ENCODE measurements at regions not wholly inside any gene's neighbourhood (a gene's known extent, or its start where the extent isn't known, plus 50 kb on each side); places are given as distances from the start of the nearest gene placed in this dataset.
"Not testable (repeated sequence)": the region's sequence is repeated elsewhere in the genome, so short reads cannot be mapped to it uniquely, and the experiment has no call there.

DNA sequence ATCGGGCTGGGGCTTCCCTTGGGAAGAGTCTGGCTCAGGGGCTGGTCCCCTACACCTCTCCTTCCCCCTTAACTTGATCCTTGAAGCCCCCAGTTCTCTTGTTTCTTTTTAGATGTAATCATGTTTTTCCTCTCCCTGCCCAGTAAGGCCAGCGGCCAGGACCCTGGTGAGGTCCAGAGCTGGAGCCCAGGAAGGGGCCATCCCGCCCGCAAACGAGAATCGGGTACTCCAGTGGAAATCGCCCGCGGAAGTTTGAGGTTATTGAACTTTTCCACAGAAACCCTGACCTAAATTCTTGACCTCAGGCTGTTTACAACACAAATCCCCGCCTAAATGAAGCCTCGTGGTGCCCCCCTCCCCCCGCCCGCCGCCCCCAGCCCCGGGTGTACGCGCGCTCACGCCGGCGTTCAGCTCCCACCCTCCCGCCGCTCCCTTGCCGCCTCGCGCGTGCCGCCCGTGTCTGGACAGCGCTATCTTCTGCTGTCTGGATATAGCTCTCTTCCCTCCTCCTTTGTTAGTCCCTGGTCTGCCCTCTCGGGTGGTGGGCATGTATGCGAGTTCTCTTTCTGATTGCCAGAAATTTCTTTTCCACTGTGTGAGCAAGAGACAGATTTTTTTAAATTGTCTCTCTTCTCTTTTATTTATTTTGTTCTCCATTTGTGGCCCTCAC, 165.9 kb upstream of the CACNA1E start:
- H3K9me3 Mint-ChIP-seq, result no peaks in the 10 kb centered on the region
- TF ChIP-seq, protein P1, sequence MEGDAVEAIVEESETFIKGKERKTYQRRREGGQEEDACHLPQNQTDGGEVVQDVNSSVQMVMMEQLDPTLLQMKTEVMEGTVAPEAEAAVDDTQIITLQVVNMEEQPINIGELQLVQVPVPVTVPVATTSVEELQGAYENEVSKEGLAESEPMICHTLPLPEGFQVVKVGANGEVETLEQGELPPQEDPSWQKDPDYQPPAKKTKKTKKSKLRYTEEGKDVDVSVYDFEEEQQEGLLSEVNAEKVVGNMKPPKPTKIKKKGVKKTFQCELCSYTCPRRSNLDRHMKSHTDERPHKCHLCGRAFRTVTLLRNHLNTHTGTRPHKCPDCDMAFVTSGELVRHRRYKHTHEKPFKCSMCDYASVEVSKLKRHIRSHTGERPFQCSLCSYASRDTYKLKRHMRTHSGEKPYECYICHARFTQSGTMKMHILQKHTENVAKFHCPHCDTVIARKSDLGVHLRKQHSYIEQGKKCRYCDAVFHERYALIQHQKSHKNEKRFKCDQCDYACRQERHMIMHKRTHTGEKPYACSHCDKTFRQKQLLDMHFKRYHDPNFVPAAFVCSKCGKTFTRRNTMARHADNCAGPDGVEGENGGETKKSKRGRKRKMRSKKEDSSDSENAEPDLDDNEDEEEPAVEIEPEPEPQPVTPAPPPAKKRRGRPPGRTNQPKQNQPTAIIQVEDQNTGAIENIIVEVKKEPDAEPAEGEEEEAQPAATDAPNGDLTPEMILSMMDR (conservative IDR thresholded peaks at IDR 0.05), result no peak
- H3K36me3 Mint-ChIP-seq, result no peaks in the 10 kb centered on the region
- H3K27me3 Mint-ChIP-seq, result peaks cover 96% of the 10 kb centered on the region
- peaks cover 11% of the 10 kb centered on the region for H3K4me1 Mint-ChIP-seq (ENCODE audit: unreplicated experiment)
- no peak overlapping the region for H3K27ac Mint-ChIP-seq
- peak overlapping the region; percentile 84 for H3K4me3 Mint-ChIP-seq
- DNase-seq (ENCODE audit: extremely low spot score, unreplicated experiment), result no peak

DNA sequence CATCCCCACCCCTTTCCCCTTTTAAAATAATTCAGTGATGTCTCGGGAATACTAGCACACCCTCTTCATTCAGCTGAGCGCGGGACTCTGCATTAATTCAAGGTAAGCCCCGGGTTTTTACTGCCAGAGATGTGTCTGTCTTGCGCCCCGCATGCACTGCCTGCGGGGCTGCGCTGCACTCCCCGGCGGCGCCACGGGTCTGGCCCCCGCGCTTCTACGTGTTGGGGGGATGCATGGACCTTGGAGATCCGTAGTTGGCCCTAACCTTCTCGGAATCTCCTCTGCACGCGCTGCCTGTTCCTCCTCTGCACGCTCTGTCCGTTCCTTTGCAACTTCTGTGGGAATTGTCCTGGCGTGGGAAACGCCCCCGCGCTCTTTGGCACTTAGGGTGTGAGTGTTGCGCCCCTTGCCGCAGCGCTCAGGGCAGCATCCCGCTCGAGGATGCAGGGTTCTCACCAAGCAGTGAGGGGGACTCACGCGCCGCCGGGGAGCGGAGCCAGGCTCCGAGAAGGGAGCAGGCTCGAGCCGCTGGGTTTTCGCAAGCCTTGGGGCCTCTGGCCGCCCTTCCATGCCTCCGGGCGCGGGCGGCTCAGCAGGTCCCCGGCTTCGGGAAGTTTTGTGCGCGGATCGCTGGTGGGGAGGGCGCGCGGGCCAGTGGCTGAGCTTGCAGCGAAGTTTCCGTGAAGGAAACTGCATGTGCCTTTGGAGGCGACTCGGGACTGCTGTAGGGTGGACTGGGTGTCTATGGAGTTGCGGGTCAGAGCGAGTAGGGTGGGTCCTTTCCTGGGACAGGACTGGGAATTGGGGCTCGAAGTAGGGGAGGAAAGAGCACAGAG, 165.1 kb upstream of the CACNA1E start:
- no peaks in the 10 kb centered on the region for H3K36me3 Mint-ChIP-seq
- DNase-seq (ENCODE audit: extremely low spot score, unreplicated experiment), result no peak
- H3K4me3 Mint-ChIP-seq, result peak overlapping the region; percentile 84
- no peaks in the 10 kb centered on the region for H3K9me3 Mint-ChIP-seq
- peaks cover 11% of the 10 kb centered on the region for H3K4me1 Mint-ChIP-seq (ENCODE audit: unreplicated experiment)
- peaks cover 96% of the 10 kb centered on the region for H3K27me3 Mint-ChIP-seq
- H3K27ac Mint-ChIP-seq, result no peak overlapping the region
- TF ChIP-seq, protein P1 (conservative IDR thresholded peaks at IDR 0.05), result peak; percentile 30

DNA sequence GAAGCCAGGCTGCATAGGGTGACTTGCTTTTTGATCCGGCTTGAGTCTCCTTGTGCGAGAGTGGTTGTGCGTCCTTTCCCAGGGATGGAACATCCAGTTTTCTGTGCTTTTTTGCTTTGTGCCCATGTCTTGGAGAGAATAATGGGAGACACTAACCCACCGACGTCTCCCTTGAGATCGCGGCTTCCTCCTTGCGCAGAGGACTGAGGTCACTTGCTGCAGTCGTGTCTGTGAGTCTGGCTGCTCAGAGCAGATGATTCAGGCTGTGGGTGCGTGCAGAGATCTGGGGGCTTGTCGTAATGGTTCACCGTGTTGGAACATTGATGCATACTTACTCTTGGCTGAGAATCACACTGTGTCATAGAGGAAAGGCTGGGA, 164.5 kb upstream of the CACNA1E start:
- H3K27ac Mint-ChIP-seq, result no peak overlapping the region
- TF ChIP-seq, protein P1 (conservative IDR thresholded peaks at IDR 0.05), result no peak
- H3K27me3 Mint-ChIP-seq, result peaks cover 98% of the 10 kb centered on the region
- H3K4me1 Mint-ChIP-seq (ENCODE audit: unreplicated experiment), result peaks cover 11% of the 10 kb centered on the region
- H3K9me3 Mint-ChIP-seq, result no peaks in the 10 kb centered on the region
- H3K36me3 Mint-ChIP-seq, result no peaks in the 10 kb centered on the region
- peak overlapping the region; percentile 84 for H3K4me3 Mint-ChIP-seq
- no peak for DNase-seq (ENCODE audit: extremely low spot score, unreplicated experiment)

DNA sequence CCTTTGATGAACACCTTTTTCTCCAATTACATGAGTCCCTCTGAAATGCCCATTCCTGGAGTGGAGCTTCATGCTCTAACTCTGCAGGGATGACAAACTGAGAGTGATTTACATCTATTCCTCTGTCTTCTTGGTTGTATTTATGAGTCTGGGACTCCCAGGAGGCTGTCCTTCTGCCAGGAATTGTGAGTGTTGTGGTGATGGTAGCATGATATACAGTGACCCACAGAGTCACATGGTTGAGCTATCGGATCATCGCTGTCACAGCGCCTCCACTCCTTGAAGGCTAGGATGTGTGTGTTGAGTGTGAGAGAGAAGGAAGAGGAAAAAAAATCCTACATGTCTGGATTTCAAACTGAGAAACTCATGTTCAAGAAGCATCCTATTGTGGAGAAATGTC, 163.4 kb upstream of the CACNA1E start:
- Mint-ChIP-seq H3K4me3 (no peak overlapping the region), H3K27ac (no peak overlapping the region), H3K9me3 (no peaks in the 10 kb centered on the region), H3K4me1 (ENCODE audit: unreplicated experiment) (peaks cover 11% of the 10 kb centered on the region), H3K27me3 (peaks cover 95% of the 10 kb centered on the region), H3K36me3 (no peaks in the 10 kb centered on the region)
- TF ChIP-seq, protein P1 (conservative IDR thresholded peaks at IDR 0.05), result no peak
- DNase-seq (ENCODE audit: extremely low spot score, unreplicated experiment), result no peak

DNA sequence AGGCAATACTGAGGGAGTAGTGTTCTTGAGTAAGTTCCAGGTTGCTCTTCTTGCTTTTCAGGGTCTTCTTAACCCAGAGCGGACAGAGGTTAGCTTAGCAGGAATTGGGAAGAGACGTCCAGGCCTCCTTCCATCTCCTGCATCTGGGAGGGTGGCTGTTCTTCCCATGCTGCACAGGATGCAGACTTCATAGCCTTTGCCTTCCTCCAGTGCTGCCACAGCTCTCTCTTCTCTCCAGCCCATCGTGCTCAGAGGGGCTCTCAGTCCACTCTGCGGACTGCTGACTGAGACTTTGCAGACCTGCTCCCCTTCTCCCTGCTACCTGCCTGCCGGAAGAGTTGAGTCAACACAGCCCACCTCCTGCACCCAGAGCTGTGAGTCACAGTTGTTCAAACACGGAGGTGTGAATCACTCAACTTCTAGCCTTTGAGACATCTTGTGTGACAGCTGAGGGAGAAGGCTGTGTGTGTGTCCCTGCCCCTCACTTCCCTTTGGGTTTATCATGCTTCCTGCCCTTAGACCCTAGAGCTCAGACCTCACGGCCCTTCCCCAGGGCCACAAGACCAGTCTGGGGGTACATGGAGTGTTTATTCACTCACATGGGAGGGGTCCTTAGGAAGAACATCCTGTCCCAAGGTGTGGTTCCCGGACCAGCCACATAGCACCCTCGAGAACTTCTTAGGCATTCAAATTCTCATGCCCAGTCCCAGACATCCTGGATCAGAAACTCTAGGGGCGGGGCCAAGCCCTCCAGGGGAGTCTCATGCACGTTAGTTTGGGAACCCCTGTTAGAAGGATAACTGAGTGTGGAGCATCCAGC, 158.3 kb upstream of the CACNA1E start:
- H3K9me3 Mint-ChIP-seq, result no peaks in the 10 kb centered on the region
- no peak overlapping the region for H3K4me3 Mint-ChIP-seq
- DNase-seq (ENCODE audit: extremely low spot score, unreplicated experiment), result no peak
- H3K4me1 Mint-ChIP-seq (ENCODE audit: unreplicated experiment), result no peaks in the 10 kb centered on the region
- no peak overlapping the region for H3K27ac Mint-ChIP-seq
- no peaks in the 10 kb centered on the region for H3K36me3 Mint-ChIP-seq
- TF ChIP-seq, protein P1 (conservative IDR thresholded peaks at IDR 0.05), result no peak
- peaks cover 66% of the 10 kb centered on the region for H3K27me3 Mint-ChIP-seq

DNA sequence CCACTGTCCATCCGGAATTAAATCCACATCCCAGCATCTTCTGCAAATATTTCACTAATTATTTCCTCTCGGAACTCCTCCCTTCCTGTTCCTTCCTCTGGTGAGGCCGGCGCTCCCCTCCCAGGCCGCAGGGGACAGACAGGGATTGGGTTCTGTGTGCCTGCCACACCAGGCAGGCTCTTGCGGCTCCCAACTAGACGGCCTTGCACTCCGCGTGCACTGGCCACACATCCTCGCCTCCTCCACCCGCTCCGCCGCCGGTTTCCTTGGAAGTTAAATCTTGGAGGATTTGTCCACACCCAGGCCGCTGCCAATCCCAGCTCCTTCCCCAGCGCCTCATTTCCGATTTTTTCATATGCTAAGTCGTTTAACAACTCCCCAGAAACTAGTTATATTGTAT, 157.6 kb upstream of the CACNA1E start:
- not testable (repeated sequence) for DNase-seq (ENCODE audit: extremely low spot score, unreplicated experiment); H3K9me3 Mint-ChIP-seq; H3K4me3 Mint-ChIP-seq; H3K4me1 Mint-ChIP-seq (ENCODE audit: unreplicated experiment); H3K27ac Mint-ChIP-seq; H3K36me3 Mint-ChIP-seq
- peaks cover 62% of the 10 kb centered on the region for H3K27me3 Mint-ChIP-seq

Measured in type B pancreatic cell (in vitro differentiated cells).